ENCODE measurements at regions not wholly inside any gene's neighbourhood (a gene's known extent, or its start where the extent isn't known, plus 50 kb on each side); places are given as distances from the start of the nearest gene placed in this dataset.

GRCh38 chr14:38762845-38763244 is 340.2 kb downstream of the SEC23A start:
- no peak for TF ChIP-seq CTCF (IDR thresholded peaks at IDR 0.05; ENCODE audit: insufficient read depth, low read depth, low read length)
- no peak overlapping the region for H3K4me3 ChIP-seq (ENCODE audit: low read depth, low read length)
- no peak for DNase-seq (ENCODE audit: low read depth)

- no peak overlapping the region for H3K4me3 ChIP-seq (ENCODE audit: low read depth, low read length)
- no peak for DNase-seq (ENCODE audit: low read depth)
- TF ChIP-seq CTCF (IDR thresholded peaks at IDR 0.05; ENCODE audit: insufficient read depth, low read depth, low read length): no peak
Measured at GRCh38 chr14:38762426-38762825, 340.6 kb downstream of the SEC23A start.

- no peak overlapping the region for H3K4me3 ChIP-seq (ENCODE audit: low read depth, low read length)
- no peak for DNase-seq (ENCODE audit: low read depth)
- no peak for TF ChIP-seq CTCF (IDR thresholded peaks at IDR 0.05; ENCODE audit: insufficient read depth, low read depth, low read length)
Measured at GRCh38 chr14:38761033-38761432, 342.0 kb downstream of the SEC23A start.

- DNase-seq (ENCODE audit: low read depth): no peak
- H3K4me3 ChIP-seq (ENCODE audit: low read depth, low read length): no peak overlapping the region
- no peak for TF ChIP-seq CTCF (IDR thresholded peaks at IDR 0.05; ENCODE audit: insufficient read depth, low read depth, low read length)
Measured at GRCh38 chr14:38758661-38759060, 344.4 kb downstream of the SEC23A start.

- no peak overlapping the region for H3K4me3 ChIP-seq (ENCODE audit: low read depth, low read length)
- no peak for TF ChIP-seq CTCF (IDR thresholded peaks at IDR 0.05; ENCODE audit: insufficient read depth, low read depth, low read length)
- no peak for DNase-seq (ENCODE audit: low read depth)
Measured at GRCh38 chr14:38755036-38755435, 348.0 kb downstream of the SEC23A start.

- no peak for DNase-seq (ENCODE audit: low read depth)
- TF ChIP-seq CTCF (IDR thresholded peaks at IDR 0.05; ENCODE audit: insufficient read depth, low read depth, low read length): no peak
Measured at GRCh38 chr14:38752750-38753149, 350.3 kb downstream of the SEC23A start.

GRCh38 chr14:38752341-38752740 is 350.7 kb downstream of the SEC23A start:
- DNase-seq (ENCODE audit: low read depth): no peak
- no peak for TF ChIP-seq CTCF (IDR thresholded peaks at IDR 0.05; ENCODE audit: insufficient read depth, low read depth, low read length)
- H3K4me3 ChIP-seq (ENCODE audit: low read depth, low read length): no peak overlapping the region

More at GRCh38 chr14:38752750-38753149, 350.3 kb downstream of the SEC23A start:
- no peak overlapping the region for H3K4me3 ChIP-seq (ENCODE audit: low read depth, low read length)
